Lung (tissue), 11 donors: ENCODE measurements at regions not wholly inside any gene's neighbourhood (a gene's known extent, or its start where the extent isn't known, plus 50 kb on each side); places are given as distances from the start of the nearest gene placed in this dataset.

ENCODE experiments used
- ATAC-seq: fragments of 200-7000 bp; cut with Tn5 transposase; one replicate; pipeline ENCODE4 v1.9.1; 2020; ENCODE audit warnings: moderate number of reproducible peaks; ENCODE audit not compliant: insufficient read depth, low FRiP score
- DNase-seq, 3 donors: peaks; one replicate each; pipeline ENCODE4 v3.0.0-alpha.2; 2013 to 2017
- H3K27ac ChIP-seq, 2 donors: one replicate each; pipeline ENCODE4 v1.5.1; 2013; ENCODE audit warnings: mild to moderate bottlenecking in 2 of 2, moderate library complexity in 2 of 2, control low read depth in 1 of 2, inconsistent platforms in 1 of 2, low read depth in 1 of 2, low read length in 1 of 2
- H3K27me3 ChIP-seq, 3 donors: one replicate each; pipeline ENCODE4 v1.5.1; 2013; ENCODE audit warnings: low read length in 2 of 3; ENCODE audit not compliant: control insufficient read depth in 3 of 3, insufficient read depth in 3 of 3
- H3K36me3 ChIP-seq, 4 donors: one replicate each; pipeline ENCODE4 v1.5.1; 2013; ENCODE audit warnings: low read length in 4 of 4, mild to moderate bottlenecking in 1 of 4, moderate library complexity in 1 of 4; ENCODE audit not compliant: control insufficient read depth in 4 of 4, insufficient read depth in 4 of 4
- H3K4me1 ChIP-seq, 5 donors: one replicate each; pipeline ENCODE4 v1.5.1; 2013; ENCODE audit warnings: low read length in 5 of 5, mild to moderate bottlenecking in 2 of 5, moderate library complexity in 1 of 5; ENCODE audit not compliant: control insufficient read depth in 5 of 5, insufficient read depth in 5 of 5
- H3K4me3 ChIP-seq: one replicate; pipeline ENCODE4 v1.5.1; 2013; ENCODE audit warnings: mild to moderate bottlenecking, control low read depth, moderate library complexity
- H3K9ac ChIP-seq, 2 donors: one replicate each; pipeline ENCODE4 v1.5.1; 2013; ENCODE audit warnings: low read length in 2 of 2, control low read depth in 1 of 2; ENCODE audit not compliant: insufficient read depth in 1 of 2
- H3K9me3 ChIP-seq, 4 donors: one replicate each; pipeline ENCODE4 v1.5.1; 2013; ENCODE audit warnings: low read length in 3 of 4, mild to moderate bottlenecking in 1 of 4, moderate library complexity in 1 of 4; ENCODE audit not compliant: control insufficient read depth in 4 of 4, insufficient read depth in 3 of 4
- WGBS, 2 donors: extraction: QIAGEN DNeasy Blood & Tissue Kit; methylation state at CpG; one replicate each; pipeline ENCODE4 v1.1.7; 2013; 5-methylcytosine and 5-hydroxymethylcytosine counted together
- TF ChIP-seq, protein P1 (sequence below): IDR thresholded peaks from 2 replicates; pipeline ENCODE4 v1.5.1; 2012; ENCODE audit warnings: mild to moderate bottlenecking; ENCODE audit errors: control extremely low read depth, extremely low read depth
- donor health status: control.
- donor health status: control.
- donor health status: Bipolar disorder and iron deficiency.
- donor health status: healthy.
- donor health status: DM: yes; HTN: yes; CAD: no.

DNA sequence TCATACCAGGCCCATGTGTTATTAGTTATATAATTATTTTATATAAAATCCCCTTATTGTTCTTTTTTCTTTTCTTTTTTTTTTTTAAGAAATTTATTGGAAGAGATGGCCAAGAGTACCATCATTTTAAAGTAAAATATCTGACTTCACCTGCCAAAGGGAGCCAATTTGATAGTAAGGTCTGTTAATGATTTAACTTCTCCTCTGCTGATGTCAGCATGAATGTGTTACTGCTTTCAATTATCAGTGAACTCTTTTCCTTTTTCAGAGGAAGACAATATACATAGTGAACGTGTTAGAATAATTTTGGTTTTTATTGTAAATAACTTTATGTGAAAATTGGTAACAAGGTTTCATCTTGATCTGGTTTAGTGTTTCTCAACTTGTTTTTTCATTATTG lies 409.6 kb downstream of the SH3GL2 start:
- 66 to 71% methylated on average over 1 of the region's 1 CpG for WGBS, 2 donors
- Histone ChIP-seq H3K4me3 (no peak overlapping the region), H3K36me3 (no peaks in the 10 kb centered on the region)

DNA sequence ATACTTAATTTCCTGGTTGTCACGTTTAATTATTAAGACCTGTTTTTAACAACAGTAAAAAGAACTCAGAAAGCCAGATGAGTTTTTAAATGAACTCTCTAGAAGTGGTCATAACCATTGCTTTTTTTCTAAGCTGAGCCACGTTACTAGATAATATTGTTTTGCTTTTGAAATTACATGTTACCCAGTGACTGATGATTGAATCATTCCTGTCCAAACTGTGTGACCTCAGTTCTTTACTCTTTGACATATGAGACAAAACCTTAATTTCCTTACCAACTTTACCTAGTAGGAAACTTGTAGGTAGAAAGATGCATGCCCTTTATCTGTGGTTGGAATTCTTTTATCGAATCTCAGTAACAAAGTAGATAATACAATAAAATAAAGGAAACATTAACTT lies 411.7 kb downstream of the SH3GL2 start:
- 75 to 82% methylated on average over 3 of the region's 3 CpGs for WGBS, 2 donors

More for the DNA sequence above, 409.6 kb downstream of the SH3GL2 start:
- no peak overlapping the region for H3K27ac ChIP-seq
- H3K9me3 ChIP-seq, result no peaks in the 10 kb centered on the region
- H3K4me1 ChIP-seq, result no peaks in the 10 kb centered on the region
- DNase-seq, result no peak
- TF ChIP-seq, protein P1, sequence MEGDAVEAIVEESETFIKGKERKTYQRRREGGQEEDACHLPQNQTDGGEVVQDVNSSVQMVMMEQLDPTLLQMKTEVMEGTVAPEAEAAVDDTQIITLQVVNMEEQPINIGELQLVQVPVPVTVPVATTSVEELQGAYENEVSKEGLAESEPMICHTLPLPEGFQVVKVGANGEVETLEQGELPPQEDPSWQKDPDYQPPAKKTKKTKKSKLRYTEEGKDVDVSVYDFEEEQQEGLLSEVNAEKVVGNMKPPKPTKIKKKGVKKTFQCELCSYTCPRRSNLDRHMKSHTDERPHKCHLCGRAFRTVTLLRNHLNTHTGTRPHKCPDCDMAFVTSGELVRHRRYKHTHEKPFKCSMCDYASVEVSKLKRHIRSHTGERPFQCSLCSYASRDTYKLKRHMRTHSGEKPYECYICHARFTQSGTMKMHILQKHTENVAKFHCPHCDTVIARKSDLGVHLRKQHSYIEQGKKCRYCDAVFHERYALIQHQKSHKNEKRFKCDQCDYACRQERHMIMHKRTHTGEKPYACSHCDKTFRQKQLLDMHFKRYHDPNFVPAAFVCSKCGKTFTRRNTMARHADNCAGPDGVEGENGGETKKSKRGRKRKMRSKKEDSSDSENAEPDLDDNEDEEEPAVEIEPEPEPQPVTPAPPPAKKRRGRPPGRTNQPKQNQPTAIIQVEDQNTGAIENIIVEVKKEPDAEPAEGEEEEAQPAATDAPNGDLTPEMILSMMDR, result no peak
- ATAC-seq, result no peak
- no peaks in the 10 kb centered on the region for H3K27me3 ChIP-seq
- H3K9ac ChIP-seq, result no peak overlapping the region

DNA sequence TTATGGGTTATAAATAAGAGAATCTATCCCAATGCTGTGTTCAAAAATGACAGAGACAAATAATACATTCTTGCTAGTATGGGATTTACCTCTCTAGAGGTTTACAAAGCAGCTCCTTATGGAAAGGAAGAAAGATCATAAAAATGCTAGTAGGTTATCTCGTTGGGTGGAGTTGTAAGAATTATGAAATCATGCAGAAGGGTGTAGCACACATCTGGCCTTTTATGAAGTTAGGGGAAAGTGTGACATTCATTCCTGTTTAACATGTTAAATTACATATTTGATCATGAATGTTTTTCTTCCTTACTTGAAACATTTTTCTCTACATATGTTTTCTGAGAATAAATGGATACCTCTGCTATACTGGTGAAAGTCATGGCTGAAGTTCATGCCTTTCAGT lies 414.2 kb downstream of the SH3GL2 start:
- ATAC-seq, result no peak
- WGBS, 2 donors, result 57 to 75% methylated on average over 1 of the region's 1 CpG

More for the DNA sequence above, 411.7 kb downstream of the SH3GL2 start:
- TF ChIP-seq, protein P1, result no peak
- ATAC-seq (no peak), DNase-seq (no peak)
- H3K27ac ChIP-seq, result no peak overlapping the region
- no peak overlapping the region for H3K4me3 ChIP-seq
- no peak overlapping the region for H3K9ac ChIP-seq
- no peaks in the 10 kb centered on the region for H3K4me1 ChIP-seq
- H3K9me3 ChIP-seq, result no peaks in the 10 kb centered on the region
- no peaks in the 10 kb centered on the region for H3K36me3 ChIP-seq
- no peaks in the 10 kb centered on the region for H3K27me3 ChIP-seq

More for the DNA sequence above, 414.2 kb downstream of the SH3GL2 start:
- H3K9ac ChIP-seq, result no peak overlapping the region
- no peak for DNase-seq
- H3K27ac ChIP-seq, result no peak overlapping the region
- H3K4me1 ChIP-seq, result no peaks in the 10 kb centered on the region
- H3K27me3 ChIP-seq, result no peaks in the 10 kb centered on the region
- H3K36me3 ChIP-seq, result no peaks in the 10 kb centered on the region
- TF ChIP-seq, protein P1, result no peak
- no peaks in the 10 kb centered on the region for H3K9me3 ChIP-seq
- H3K4me3 ChIP-seq, result no peak overlapping the region
